GM18505 (cell line): ENCODE measurements at regions not wholly inside any gene's neighbourhood (a gene's known extent, or its start where the extent isn't known, plus 50 kb on each side); places are given as distances from the start of the nearest gene placed in this dataset.

Experiments
- ATAC-seq: cut with Tn5 transposase; IDR thresholded peaks from one replicate; pipeline ENCODE4 v1.9.1; 2021; ENCODE audit not compliant: unreplicated experiment
- POLR2A ChIP-seq: IDR thresholded peaks from 4 replicates; pipeline ENCODE4 v1.6.1; 2011; ENCODE audit warnings: borderline replicate concordance; ENCODE audit not compliant: insufficient read depth, insufficient read length; ENCODE audit errors: extremely low read depth

- ATAC-seq, result no peak
- TF ChIP-seq POLR2A, result no peak
These were observed 207.6 kb downstream of the ANKRD60 start for GRCh38 chr20:58020656-58021454.

GRCh38 chr20:58019850-58020625 is 208.4 kb downstream of the ANKRD60 start:
- ATAC-seq, result no peak
- no peak for TF ChIP-seq POLR2A

GRCh38 chr20:58019027-58019849 is 209.2 kb downstream of the ANKRD60 start:
- TF ChIP-seq POLR2A, result no peak
- no peak for ATAC-seq

GRCh38 chr20:58018590-58018989 is 209.9 kb downstream of the ANKRD60 start:
- TF ChIP-seq POLR2A, result no peak
- ATAC-seq, result no peak

GRCh38 chr20:58017970-58018530 is 210.4 kb downstream of the ANKRD60 start:
- TF ChIP-seq POLR2A, result no peak
- no peak for ATAC-seq

GRCh38 chr20:58017231-58017969 is 211.1 kb downstream of the ANKRD60 start:
- no peak for ATAC-seq
- TF ChIP-seq POLR2A, result no peak

GRCh38 chr20:58016779-58017178 is 211.7 kb downstream of the ANKRD60 start:
- no peak for TF ChIP-seq POLR2A
- ATAC-seq, result no peak

DNA sequence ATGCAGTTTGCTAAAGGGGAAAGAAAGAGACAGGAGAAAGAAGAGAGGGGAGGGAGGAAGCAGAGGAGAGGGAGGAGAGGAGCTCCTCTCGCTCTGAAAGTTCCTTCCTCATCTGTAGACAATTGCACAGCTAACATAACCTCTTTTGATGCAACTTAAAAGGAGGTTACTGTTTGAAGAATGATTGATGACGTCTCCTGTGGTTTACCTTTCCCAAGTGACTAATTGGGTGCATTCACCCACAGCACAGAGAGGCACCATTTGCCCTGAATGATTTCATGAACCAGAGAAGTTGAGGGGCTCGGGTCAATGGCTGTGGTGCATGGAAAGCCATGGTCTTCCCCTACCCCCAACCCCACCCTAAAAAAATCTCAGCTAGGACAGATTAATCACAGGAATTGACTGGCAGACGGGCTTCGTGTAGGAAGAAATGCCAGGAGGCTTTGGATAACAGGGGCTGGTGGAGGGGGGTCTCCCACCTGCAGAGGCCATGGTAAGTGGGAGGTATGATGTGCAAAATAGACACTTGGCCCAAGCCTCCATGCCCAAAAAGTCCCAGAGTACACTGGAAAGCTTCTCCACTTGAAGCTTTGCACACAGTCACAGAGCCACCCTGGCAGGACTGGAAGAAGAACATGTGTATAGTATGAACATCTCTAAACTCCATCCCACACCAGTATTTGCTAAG is 213.7 kb downstream of the ANKRD60 start:
- ATAC-seq, result no peak
- TF ChIP-seq POLR2A, result no peak

- no peak for TF ChIP-seq POLR2A
These were observed 215.5 kb downstream of the ANKRD60 start for GRCh38 chr20:58012731-58013510.

DNA sequence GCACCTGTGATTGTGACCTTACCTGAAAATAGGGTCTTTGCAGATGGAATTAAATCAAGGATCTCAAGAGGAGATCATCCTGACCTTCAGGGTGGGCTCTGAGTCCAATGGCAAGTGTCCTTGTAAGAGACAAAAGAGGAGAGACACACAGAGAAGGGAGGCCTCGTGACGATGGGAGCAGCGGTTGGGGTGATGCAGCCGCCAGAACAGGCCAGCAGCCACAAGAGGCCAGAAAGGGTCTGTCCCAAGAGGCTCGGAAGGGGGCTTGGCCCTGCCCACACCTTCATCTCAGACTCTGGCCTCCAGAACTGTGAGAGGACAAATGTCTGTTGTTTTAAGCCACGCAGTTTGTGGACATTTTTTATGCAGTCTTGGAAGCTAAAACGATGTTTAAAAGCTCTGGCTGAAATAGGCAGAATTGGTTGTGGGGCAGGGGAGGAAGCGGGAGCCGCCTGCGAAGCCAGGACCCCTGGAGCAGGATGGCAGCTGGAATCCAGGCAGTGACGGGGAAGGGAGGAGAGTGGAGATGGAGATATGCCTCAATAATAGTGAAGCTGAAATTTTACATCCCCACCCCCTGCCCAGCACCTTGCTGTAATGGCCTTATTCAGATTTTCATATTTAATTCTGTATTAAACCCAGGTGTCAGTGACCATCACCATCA is 216.4 kb downstream of the ANKRD60 start:
- no peak for TF ChIP-seq POLR2A
- no peak for ATAC-seq

More at GRCh38 chr20:58012731-58013510, 215.5 kb downstream of the ANKRD60 start:
- no peak for ATAC-seq
